ENCODE measurements at regions not wholly inside any gene's neighbourhood (a gene's known extent, or its start where the extent isn't known, plus 50 kb on each side); places are given as distances from the start of the nearest gene placed in this dataset.
"Not testable (repeated sequence)": the region's sequence is repeated elsewhere in the genome, so short reads cannot be mapped to it uniquely, and the experiment has no call there.

GRCh38 chr7:13751766-13752165 is 237.7 kb downstream of the ETV1 start:
- 40 to 62% methylated on average over 1 of the region's 1 CpG for WGBS, 2 experiments (ENCODE audit: low coverage in 1 of 2, low lambda C conversion rate in 2 of 2, missing lambda C conversion rate in 2 of 2)
- no peak for DNase-seq
- in situ Hi-C loops (cut with MboI) = no loop called here

GRCh38 chr7:13757841-13758240 is 231.6 kb downstream of the ETV1 start:
- no peak overlapping the region for H3K4me2 ChIP-seq (ENCODE audit: unreplicated experiment)
- H3K36me3 ChIP-seq (ENCODE audit: low read depth) = no peaks in the 10 kb centered on the region
- no peaks in the 10 kb centered on the region for H3K27me3 ChIP-seq (replicated peaks; ENCODE audit: insufficient read depth)
- H2AFZ ChIP-seq = no peak overlapping the region
- 88 to 93% methylated on average over 1 of the region's 1 CpG for WGBS, 2 experiments (ENCODE audit: low coverage in 1 of 2, low lambda C conversion rate in 2 of 2, missing lambda C conversion rate in 2 of 2)
- no peaks in the 10 kb centered on the region for H3K9me2 ChIP-seq (ENCODE audit: insufficient read depth)
- no peaks in the 10 kb centered on the region for H3K79me2 ChIP-seq (ENCODE audit: insufficient read depth)
- no peaks in the 10 kb centered on the region for H4K20me1 ChIP-seq (ENCODE audit: insufficient read depth)
- no peaks in the 10 kb centered on the region for H3K9me3 ChIP-seq (ENCODE audit: low read depth)
- no peaks in the 10 kb centered on the region for H3K4me1 ChIP-seq (ENCODE audit: insufficient read depth)
- H3K4me3 ChIP-seq = no peak overlapping the region
- no peak for DNase-seq
- no peak overlapping the region for H3K27ac ChIP-seq
- no peaks in the 10 kb centered on the region for H3F3A ChIP-seq (ENCODE audit: insufficient read depth)
- TF ChIP-seq EZH2 (IDR thresholded peaks at IDR 0.05; ENCODE audit: insufficient read depth, poor library complexity, severe bottlenecking) (no peak), EZH2phosphoT487 (IDR thresholded peaks at IDR 0.05; ENCODE audit: insufficient read depth, low read depth) (no peak)
- in situ Hi-C loops (cut with MboI) = no loop called here
- H3K9ac ChIP-seq = no peak overlapping the region

More at GRCh38 chr7:13751766-13752165, 237.7 kb downstream of the ETV1 start:
- no peak overlapping the region for H3K9ac ChIP-seq
- no peaks in the 10 kb centered on the region for H3K79me2 ChIP-seq (ENCODE audit: insufficient read depth)
- no peaks in the 10 kb centered on the region for H3K9me3 ChIP-seq (ENCODE audit: low read depth)
- no peaks in the 10 kb centered on the region for H3K36me3 ChIP-seq (ENCODE audit: low read depth)
- no peaks in the 10 kb centered on the region for H3F3A ChIP-seq (ENCODE audit: insufficient read depth)
- TF ChIP-seq EZH2phosphoT487 (IDR thresholded peaks at IDR 0.05; ENCODE audit: insufficient read depth, low read depth) (no peak), EZH2 (IDR thresholded peaks at IDR 0.05; ENCODE audit: insufficient read depth, poor library complexity, severe bottlenecking) (no peak)
- H4K20me1 ChIP-seq (ENCODE audit: insufficient read depth) = no peaks in the 10 kb centered on the region
- no peaks in the 10 kb centered on the region for H3K9me2 ChIP-seq (ENCODE audit: insufficient read depth)
- H3K4me1 ChIP-seq (ENCODE audit: insufficient read depth) = no peaks in the 10 kb centered on the region
- no peak overlapping the region for H3K4me2 ChIP-seq (ENCODE audit: unreplicated experiment)
- no peaks in the 10 kb centered on the region for H3K27me3 ChIP-seq (replicated peaks; ENCODE audit: insufficient read depth)
- H2AFZ ChIP-seq = no peak overlapping the region
- H3K27ac ChIP-seq = no peak overlapping the region
- H3K4me3 ChIP-seq = no peak overlapping the region

GRCh38 chr7:13765853-13766252 is 223.6 kb downstream of the ETV1 start:
- H3K79me2 ChIP-seq (ENCODE audit: insufficient read depth); H3K9ac ChIP-seq; H3K9me2 ChIP-seq (ENCODE audit: insufficient read depth); H3K4me3 ChIP-seq; H3K4me1 ChIP-seq (ENCODE audit: insufficient read depth); H3K36me3 ChIP-seq (ENCODE audit: low read depth); H2AFZ ChIP-seq; H3K9me3 ChIP-seq (ENCODE audit: low read depth); H3F3A ChIP-seq (ENCODE audit: insufficient read depth); H3K4me2 ChIP-seq (ENCODE audit: unreplicated experiment); H3K27me3 ChIP-seq (replicated peaks; ENCODE audit: insufficient read depth); H3K27ac ChIP-seq; H4K20me1 ChIP-seq (ENCODE audit: insufficient read depth); DNase-seq; in situ Hi-C loops (cut with MboI): not testable (repeated sequence)
- WGBS, 2 experiments (ENCODE audit: low coverage in 1 of 2, low lambda C conversion rate in 2 of 2, missing lambda C conversion rate in 2 of 2) = 67 to 89% methylated on average over 3 to 16 of the region's 16 CpGs

- Histone ChIP-seq H3K4me3 (no peak overlapping the region), H3K36me3 (ENCODE audit: low read depth) (no peaks in the 10 kb centered on the region), H3K9me2 (ENCODE audit: insufficient read depth) (no peaks in the 10 kb centered on the region; the same call in 1 of the 2 replicates), H3K4me1 (ENCODE audit: insufficient read depth) (peaks cover 6% of the 10 kb centered on the region), H3K4me2 (ENCODE audit: unreplicated experiment) (no peak overlapping the region), H3K27ac (no peak overlapping the region), H2AFZ (no peak overlapping the region; the same call in 1 of the 2 replicates), H4K20me1 (ENCODE audit: insufficient read depth) (no peaks in the 10 kb centered on the region), H3K27me3 (replicated peaks; ENCODE audit: insufficient read depth) (no peaks in the 10 kb centered on the region), H3K9me3 (ENCODE audit: low read depth) (no peaks in the 10 kb centered on the region), H3K9ac (no peak overlapping the region), H3K79me2 (ENCODE audit: insufficient read depth) (no peaks in the 10 kb centered on the region), H3F3A (ENCODE audit: insufficient read depth) (no peaks in the 10 kb centered on the region)
- WGBS, 2 experiments (ENCODE audit: low coverage in 1 of 2, low lambda C conversion rate in 2 of 2, missing lambda C conversion rate in 2 of 2) = 2 to 7% methylated on average over 1 of the region's 1 CpG
- in situ Hi-C loops (cut with MboI) = no loop called here
- DNase-seq = peak; percentile 15
- TF ChIP-seq EZH2phosphoT487 (IDR thresholded peaks at IDR 0.05; ENCODE audit: insufficient read depth, low read depth) (no peak), EZH2 (IDR thresholded peaks at IDR 0.05; ENCODE audit: insufficient read depth, poor library complexity, severe bottlenecking) (no peak)
Observed at GRCh38 chr7:13770305-13770704, 219.2 kb downstream of the ETV1 start.

GRCh38 chr7:13774976-13775375 is 214.5 kb downstream of the ETV1 start:
- in situ Hi-C loops (cut with MboI) = no loop called here
- TF ChIP-seq EZH2phosphoT487 (IDR thresholded peaks at IDR 0.05; ENCODE audit: insufficient read depth, low read depth) (no peak), EZH2 (IDR thresholded peaks at IDR 0.05; ENCODE audit: insufficient read depth, poor library complexity, severe bottlenecking) (no peak)

More at GRCh38 chr7:13774976-13775375, 214.5 kb downstream of the ETV1 start:
- Histone ChIP-seq H3K4me2 (ENCODE audit: unreplicated experiment) (no peak overlapping the region), H3K9ac (no peak overlapping the region), H4K20me1 (ENCODE audit: insufficient read depth) (no peaks in the 10 kb centered on the region), H3K36me3 (ENCODE audit: low read depth) (no peaks in the 10 kb centered on the region), H3K27ac (no peak overlapping the region), H3K27me3 (replicated peaks; ENCODE audit: insufficient read depth) (no peaks in the 10 kb centered on the region), H2AFZ (no peak overlapping the region), H3K9me3 (ENCODE audit: low read depth) (no peaks in the 10 kb centered on the region), H3K79me2 (ENCODE audit: insufficient read depth) (no peaks in the 10 kb centered on the region), H3K4me3 (no peak overlapping the region), H3K9me2 (ENCODE audit: insufficient read depth) (peaks cover 4% of the 10 kb centered on the region; the same call in 1 of the 2 replicates), H3K4me1 (ENCODE audit: insufficient read depth) (peaks cover 22% of the 10 kb centered on the region), H3F3A (ENCODE audit: insufficient read depth) (peaks cover 14% of the 10 kb centered on the region; the same call in 1 of the 2 replicates)
- peak; percentile 7 for DNase-seq
- 97 to 98% methylated on average over 2 of the region's 2 CpGs for whole genome bisulfite sequencing, 2 experiments (ENCODE audit: low coverage in 1 of 2, low lambda C conversion rate in 2 of 2, missing lambda C conversion rate in 2 of 2)

Data from GM23248 (cell line).